Fibroblast of lung (primary cell): ENCODE measurements at regions not wholly inside any gene's neighbourhood (a gene's known extent, or its start where the extent isn't known, plus 50 kb on each side); places are given as distances from the start of the nearest gene placed in this dataset.

Source experiments
- CTCF ChIP-seq, 2 donors: IDR thresholded peaks in 1 of 2; conservative IDR thresholded peaks in 1 of 2; 1 replicate in 1 of 2; 2 replicates in 1 of 2; pipeline ENCODE4 v1.5.1; 2011 to 2012; ENCODE audit warnings: low read length in 2 of 2, control low read depth in 1 of 2, inconsistent platforms in 1 of 2, low read depth in 1 of 2, mild to moderate bottlenecking in 1 of 2
- EZH2 ChIP-seq: IDR thresholded peaks from 2 replicates; pipeline ENCODE4 v1.5.1; 2012; ENCODE audit warnings: low read length, control low read depth, mild to moderate bottlenecking; ENCODE audit errors: missing control alignments

DNA sequence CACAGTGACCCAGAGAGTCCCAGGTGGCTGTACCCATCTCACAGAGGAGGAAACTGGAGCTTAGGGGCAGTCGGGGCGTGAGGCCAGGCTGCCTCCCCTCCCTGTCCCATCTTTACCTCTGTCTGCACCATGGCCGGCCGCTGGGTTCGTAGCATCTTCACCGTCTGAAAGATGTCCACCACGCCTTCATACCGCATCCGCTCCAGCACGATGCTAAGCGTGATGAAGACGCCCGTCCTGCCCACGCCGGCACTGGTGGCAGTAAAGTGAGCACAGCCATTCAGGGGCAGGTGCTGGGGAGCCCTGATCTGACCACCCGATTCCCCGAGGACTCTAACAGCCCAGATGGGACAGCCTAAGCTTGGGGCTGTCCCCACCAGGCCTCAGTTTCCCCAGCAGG lies 132.8 kb downstream of the PTPRS start:
- TF ChIP-seq CTCF (conservative IDR thresholded peaks at IDR 0.05 in 1 of 2, IDR thresholded peaks at IDR 0.05 in 1 of 2; ENCODE audit: low read depth in 1 of 2, low read length in 2 of 2) (no peak), EZH2 (no peak)
